ENCODE measurements at regions not wholly inside any gene's neighbourhood (a gene's known extent, or its start where the extent isn't known, plus 50 kb on each side); places are given as distances from the start of the nearest gene placed in this dataset.

GRCh38 chr10:36117890-36118289, 475.8 kb upstream of the FZD8 start:
- H3K27ac ChIP-seq: no peak overlapping the region
- no peak overlapping the region for H3K4me2 ChIP-seq
- H3K36me3 ChIP-seq (ENCODE audit: insufficient read depth): no peaks in the 10 kb centered on the region
- no peaks in the 10 kb centered on the region for H3K79me2 ChIP-seq (ENCODE audit: insufficient read depth, low read depth)
- H3K27me3 ChIP-seq (ENCODE audit: insufficient read depth, low read depth): no peaks in the 10 kb centered on the region
- H2AFZ ChIP-seq (ENCODE audit: low read depth): no peak overlapping the region
- no peak overlapping the region for H3K9ac ChIP-seq
- H3K4me1 ChIP-seq (ENCODE audit: low read depth, poor library complexity, severe bottlenecking): no peaks in the 10 kb centered on the region
- H4K20me1 ChIP-seq (ENCODE audit: insufficient read depth): no peaks in the 10 kb centered on the region
- no peak overlapping the region for H3K4me3 ChIP-seq (IDR thresholded peaks at IDR 0.05; ENCODE audit: insufficient read depth, low read depth, low read length)
- TF ChIP-seq CTCF (conservative IDR thresholded peaks at IDR 0.05; ENCODE audit: low read depth, low read length): no peak

GRCh38 chr10:36117231-36117630, 475.1 kb upstream of the FZD8 start:
- Histone ChIP-seq H3K4me2 (no peak overlapping the region), H3K4me3 (IDR thresholded peaks at IDR 0.05; ENCODE audit: insufficient read depth, low read depth, low read length) (no peak overlapping the region), H3K79me2 (ENCODE audit: insufficient read depth, low read depth) (no peaks in the 10 kb centered on the region), H3K9ac (no peak overlapping the region), H3K36me3 (ENCODE audit: insufficient read depth) (no peaks in the 10 kb centered on the region), H3K4me1 (ENCODE audit: low read depth, poor library complexity, severe bottlenecking) (no peaks in the 10 kb centered on the region), H2AFZ (ENCODE audit: low read depth) (no peak overlapping the region), H4K20me1 (ENCODE audit: insufficient read depth) (no peaks in the 10 kb centered on the region), H3K27ac (no peak overlapping the region), H3K27me3 (ENCODE audit: insufficient read depth, low read depth) (no peaks in the 10 kb centered on the region)
- no peak for TF ChIP-seq CTCF (conservative IDR thresholded peaks at IDR 0.05; ENCODE audit: low read depth, low read length)

- TF ChIP-seq CTCF (conservative IDR thresholded peaks at IDR 0.05; ENCODE audit: low read depth, low read length): no peak
- Histone ChIP-seq H3K79me2 (ENCODE audit: insufficient read depth, low read depth) (no peaks in the 10 kb centered on the region), H2AFZ (ENCODE audit: low read depth) (no peak overlapping the region), H3K36me3 (ENCODE audit: insufficient read depth) (no peaks in the 10 kb centered on the region), H3K4me3 (IDR thresholded peaks at IDR 0.05; ENCODE audit: insufficient read depth, low read depth, low read length) (no peak overlapping the region), H3K4me1 (ENCODE audit: low read depth, poor library complexity, severe bottlenecking) (no peaks in the 10 kb centered on the region), H3K9ac (no peak overlapping the region), H3K27ac (no peak overlapping the region), H3K27me3 (ENCODE audit: insufficient read depth, low read depth) (no peaks in the 10 kb centered on the region), H3K4me2 (no peak overlapping the region), H4K20me1 (ENCODE audit: insufficient read depth) (no peaks in the 10 kb centered on the region)
Measured at GRCh38 chr10:36116731-36117130, 474.6 kb upstream of the FZD8 start.

GRCh38 chr10:36116040-36116439, 473.9 kb upstream of the FZD8 start:
- Histone ChIP-seq H3K9ac (no peak overlapping the region), H3K4me1 (ENCODE audit: low read depth, poor library complexity, severe bottlenecking) (no peaks in the 10 kb centered on the region), H3K27ac (no peak overlapping the region), H4K20me1 (ENCODE audit: insufficient read depth) (no peaks in the 10 kb centered on the region), H3K36me3 (ENCODE audit: insufficient read depth) (no peaks in the 10 kb centered on the region), H2AFZ (ENCODE audit: low read depth) (no peak overlapping the region), H3K4me3 (IDR thresholded peaks at IDR 0.05; ENCODE audit: insufficient read depth, low read depth, low read length) (no peak overlapping the region), H3K27me3 (ENCODE audit: insufficient read depth, low read depth) (no peaks in the 10 kb centered on the region), H3K79me2 (ENCODE audit: insufficient read depth, low read depth) (no peaks in the 10 kb centered on the region), H3K4me2 (no peak overlapping the region)
- no peak for TF ChIP-seq CTCF (conservative IDR thresholded peaks at IDR 0.05; ENCODE audit: low read depth, low read length)

- Histone ChIP-seq H2AFZ (ENCODE audit: low read depth) (no peak overlapping the region), H3K27me3 (ENCODE audit: insufficient read depth, low read depth) (no peaks in the 10 kb centered on the region), H3K4me1 (ENCODE audit: low read depth, poor library complexity, severe bottlenecking) (no peaks in the 10 kb centered on the region), H3K36me3 (ENCODE audit: insufficient read depth) (no peaks in the 10 kb centered on the region), H3K27ac (no peak overlapping the region), H3K4me2 (no peak overlapping the region), H3K4me3 (IDR thresholded peaks at IDR 0.05; ENCODE audit: insufficient read depth, low read depth, low read length) (no peak overlapping the region), H4K20me1 (ENCODE audit: insufficient read depth) (no peaks in the 10 kb centered on the region), H3K79me2 (ENCODE audit: insufficient read depth, low read depth) (no peaks in the 10 kb centered on the region), H3K9ac (no peak overlapping the region)
- no peak for TF ChIP-seq CTCF (conservative IDR thresholded peaks at IDR 0.05; ENCODE audit: low read depth, low read length)
Measured at GRCh38 chr10:36115364-36115763, 473.3 kb upstream of the FZD8 start.

Measured in KMS-11 (cell line).